Neural cell (in vitro differentiated cells): ENCODE measurements at regions not wholly inside any gene's neighbourhood (a gene's known extent, or its start where the extent isn't known, plus 50 kb on each side); places are given as distances from the start of the nearest gene placed in this dataset.

ENCODE experiments used
- H2AFZ ChIP-seq: fragments of 200-600, 300-800 bp; sonication (generic), shearing (Covaris generic); 2 replicates; pipeline ENCODE4 v1.6.0; 2014; ENCODE audit warnings: low read depth, mild to moderate bottlenecking, antibody characterized with exemption, low read length, moderate library complexity
- H3F3A ChIP-seq: fragments of 200-600 bp; shearing (Covaris generic); 2 replicates; pipeline ENCODE4 v1.6.1; 2016; ENCODE audit warnings: mild to moderate bottlenecking, moderate library complexity, mixed read lengths, antibody characterized with exemption, low read length; ENCODE audit not compliant: insufficient read depth, poor library complexity, severe bottlenecking
- H3K27ac ChIP-seq: fragments of 200-600, 300-800 bp; sonication (generic), shearing (Covaris generic); 2 replicates; pipeline ENCODE4 v1.5.1; 2014; ENCODE audit warnings: mild to moderate bottlenecking, low read length, moderate library complexity
- H3K27me3 ChIP-seq: fragments of 300-800, 200-600 bp; sonication (generic), shearing (Covaris generic); 2 replicates; pipeline ENCODE4 v1.6.0; 2014; ENCODE audit warnings: mild to moderate bottlenecking, low read depth, low read length, moderate library complexity; ENCODE audit not compliant: insufficient read depth
- H3K36me3 ChIP-seq: fragments of 300-800, 200-600 bp; sonication (generic), shearing (Covaris generic); 2 replicates; pipeline ENCODE4 v1.5.1; 2014; ENCODE audit warnings: mild to moderate bottlenecking, antibody characterized with exemption, low read length, moderate library complexity; ENCODE audit not compliant: insufficient read depth
- H3K4me2 ChIP-seq: fragments of 300-800, 200-600 bp; sonication (generic), shearing (Covaris generic); 2 replicates; pipeline ENCODE4 v1.6.0; 2014; ENCODE audit warnings: mild to moderate bottlenecking, low read length
- H3K4me3 ChIP-seq: fragments of 300-800, 200-600 bp; sonication (generic), shearing (Covaris generic); 2 replicates; pipeline ENCODE4 v1.5.1; 2014; ENCODE audit warnings: mild to moderate bottlenecking, low read length, moderate library complexity
- H3K79me2 ChIP-seq: fragments of 200-600 bp; shearing (Covaris generic); replicated peaks from 2 replicates; pipeline ENCODE4 v1.6.0; 2014; ENCODE audit warnings: mild to moderate bottlenecking, low read length, moderate library complexity; ENCODE audit not compliant: insufficient read depth
- H3K9ac ChIP-seq: fragments of 300-800, 200-600 bp; sonication (generic), shearing (Covaris generic); 2 replicates; pipeline ENCODE4 v1.6.1; 2016; ENCODE audit warnings: mild to moderate bottlenecking, low read length, mixed read lengths
- H3K9me2 ChIP-seq: fragments of 200-600 bp; shearing (Covaris generic); 2 replicates; pipeline ENCODE4 v1.6.1; 2016; ENCODE audit warnings: mild to moderate bottlenecking, low read length, mixed read lengths; ENCODE audit not compliant: insufficient read depth
- H3K9me3 ChIP-seq: fragments of 200-600, 300-800 bp; sonication (generic), shearing (Covaris generic); 2 replicates; pipeline ENCODE4 v1.6.1; 2016; ENCODE audit warnings: mild to moderate bottlenecking, mixed run types, low read length, moderate library complexity, mixed read lengths
- H4K20me1 ChIP-seq: fragments of 200-600 bp; shearing (Covaris generic); 2 replicates; pipeline ENCODE4 v1.6.1; 2016; ENCODE audit warnings: mild to moderate bottlenecking, mixed run types; ENCODE audit not compliant: insufficient read depth
- EP300 ChIP-seq: fragments of 450-650 bp; conservative IDR thresholded peaks from 2 replicates; pipeline ENCODE4 v1.6.1; 2014; ENCODE audit warnings: antibody characterized with exemption, mild to moderate bottlenecking, moderate library complexity; ENCODE audit not compliant: poor library complexity, severe bottlenecking
- EZH2 ChIP-seq: fragments of 200-600, 300-800 bp; shearing (Covaris generic), sonication (generic); IDR thresholded peaks from 2 replicates; pipeline ENCODE4 v1.6.1; 2014; ENCODE audit warnings: antibody characterized with exemption, low read length, borderline replicate concordance, mild to moderate bottlenecking; ENCODE audit not compliant: insufficient read depth, poor library complexity, severe bottlenecking
- MXI1 ChIP-seq: fragments of 450-650 bp; conservative IDR thresholded peaks from 2 replicates; pipeline ENCODE4 v1.6.1; 2014; ENCODE audit warnings: antibody characterized with exemption, mild to moderate bottlenecking; ENCODE audit not compliant: poor library complexity, severe bottlenecking
- POLR2AphosphoS5 ChIP-seq: IDR thresholded peaks from 2 replicates; pipeline ENCODE4 v1.6.1; 2012
- RAD21 ChIP-seq: fragments of 450-650 bp; conservative IDR thresholded peaks from 2 replicates; pipeline ENCODE4 v1.6.1; 2014; ENCODE audit warnings: antibody characterized with exemption, mild to moderate bottlenecking, moderate library complexity
- REST ChIP-seq: IDR thresholded peaks from 2 replicates; pipeline ENCODE4 v1.6.1; 2012; ENCODE audit warnings: borderline replicate concordance
- SMC3 ChIP-seq: fragments of 450-650 bp; conservative IDR thresholded peaks from 2 replicates; pipeline ENCODE4 v1.6.1; 2014; ENCODE audit warnings: antibody characterized with exemption, mild to moderate bottlenecking, moderate library complexity; ENCODE audit not compliant: poor library complexity
- TAF1 ChIP-seq: IDR thresholded peaks from 2 replicates; pipeline ENCODE4 v1.6.1; 2012; ENCODE audit warnings: low read depth
- TF ChIP-seq, protein P1 (sequence below): fragments of 450-650 bp; IDR thresholded peaks from 2 replicates; pipeline ENCODE4 v1.5.1; 2014; ENCODE audit warnings: antibody characterized with exemption, mild to moderate bottlenecking, moderate library complexity; ENCODE audit not compliant: poor library complexity, severe bottlenecking

DNA sequence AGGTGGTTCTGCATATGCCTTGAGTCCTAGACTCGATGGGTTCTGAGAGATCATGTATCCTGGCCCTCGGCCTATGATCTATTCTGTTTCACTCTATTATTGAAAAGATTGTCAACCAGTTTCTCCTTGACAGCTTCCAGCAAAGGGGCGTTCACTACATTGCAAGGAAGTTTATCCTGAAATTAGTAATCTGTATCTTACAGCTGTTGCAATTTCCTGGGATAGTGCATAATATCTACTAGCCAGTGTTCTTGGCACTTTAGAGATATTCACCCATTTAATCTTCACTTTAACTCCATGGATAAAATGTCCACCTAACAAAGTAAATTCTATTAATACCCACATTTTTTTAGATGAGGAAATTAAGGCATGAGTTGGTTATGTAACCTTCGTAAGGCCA lies 203.6 kb downstream of the TGFB2 start:
- no peak overlapping the region for H3K27ac ChIP-seq
- no peak overlapping the region for H3K4me3 ChIP-seq
- H3K9me2 ChIP-seq, result no peaks in the 10 kb centered on the region
- H3K27me3 ChIP-seq, result no peaks in the 10 kb centered on the region
- H3K9ac ChIP-seq, result no peak overlapping the region
- no peak overlapping the region for H2AFZ ChIP-seq
- no peaks in the 10 kb centered on the region for H3K36me3 ChIP-seq
- H4K20me1 ChIP-seq, result no peaks in the 10 kb centered on the region
- no peaks in the 10 kb centered on the region for H3F3A ChIP-seq
- no peaks in the 10 kb centered on the region for H3K79me2 ChIP-seq
- no peak overlapping the region for H3K4me2 ChIP-seq
- H3K9me3 ChIP-seq, result no peaks in the 10 kb centered on the region
- no peak for TF ChIP-seq EZH2
- TF ChIP-seq, protein P1, sequence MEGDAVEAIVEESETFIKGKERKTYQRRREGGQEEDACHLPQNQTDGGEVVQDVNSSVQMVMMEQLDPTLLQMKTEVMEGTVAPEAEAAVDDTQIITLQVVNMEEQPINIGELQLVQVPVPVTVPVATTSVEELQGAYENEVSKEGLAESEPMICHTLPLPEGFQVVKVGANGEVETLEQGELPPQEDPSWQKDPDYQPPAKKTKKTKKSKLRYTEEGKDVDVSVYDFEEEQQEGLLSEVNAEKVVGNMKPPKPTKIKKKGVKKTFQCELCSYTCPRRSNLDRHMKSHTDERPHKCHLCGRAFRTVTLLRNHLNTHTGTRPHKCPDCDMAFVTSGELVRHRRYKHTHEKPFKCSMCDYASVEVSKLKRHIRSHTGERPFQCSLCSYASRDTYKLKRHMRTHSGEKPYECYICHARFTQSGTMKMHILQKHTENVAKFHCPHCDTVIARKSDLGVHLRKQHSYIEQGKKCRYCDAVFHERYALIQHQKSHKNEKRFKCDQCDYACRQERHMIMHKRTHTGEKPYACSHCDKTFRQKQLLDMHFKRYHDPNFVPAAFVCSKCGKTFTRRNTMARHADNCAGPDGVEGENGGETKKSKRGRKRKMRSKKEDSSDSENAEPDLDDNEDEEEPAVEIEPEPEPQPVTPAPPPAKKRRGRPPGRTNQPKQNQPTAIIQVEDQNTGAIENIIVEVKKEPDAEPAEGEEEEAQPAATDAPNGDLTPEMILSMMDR, result no peak
- no peak for TF ChIP-seq POLR2AphosphoS5
- no peak for TF ChIP-seq TAF1
- TF ChIP-seq EP300, result no peak
- no peak for TF ChIP-seq REST
- no peak for TF ChIP-seq SMC3
- no peak for TF ChIP-seq MXI1
- TF ChIP-seq RAD21, result no peak

DNA sequence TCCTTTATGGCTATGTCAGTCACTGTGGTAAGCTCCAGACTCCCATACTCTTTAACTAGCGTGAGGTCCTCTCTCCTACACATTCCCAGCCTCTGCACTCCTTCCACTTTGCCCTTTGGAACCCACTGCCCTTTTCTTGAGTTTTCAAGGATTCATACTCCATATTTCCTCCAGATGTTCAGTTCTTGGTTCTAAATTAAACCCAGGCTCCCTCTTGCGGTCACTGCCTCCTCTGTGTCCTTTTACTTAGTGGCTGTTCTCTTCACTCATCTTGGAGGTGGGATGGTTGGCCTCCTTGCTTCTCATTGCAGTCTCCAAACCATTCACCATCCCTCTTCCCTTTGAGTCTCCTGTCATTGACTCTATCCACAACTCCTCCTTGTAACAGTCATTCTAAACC lies 208.1 kb downstream of the TGFB2 start:
- Histone ChIP-seq H3K9me3 (no peaks in the 10 kb centered on the region), H3K27me3 (no peaks in the 10 kb centered on the region), H4K20me1 (no peaks in the 10 kb centered on the region), H3K36me3 (no peaks in the 10 kb centered on the region), H3K79me2 (no peaks in the 10 kb centered on the region), H2AFZ (no peak overlapping the region), H3K9me2 (no peaks in the 10 kb centered on the region), H3K27ac (no peak overlapping the region), H3K9ac (no peak overlapping the region), H3F3A (no peaks in the 10 kb centered on the region), H3K4me2 (no peak overlapping the region), H3K4me3 (no peak overlapping the region)
- TF ChIP-seq SMC3 (no peak), POLR2AphosphoS5 (no peak), REST (no peak), EZH2 (no peak), TAF1 (no peak), MXI1 (no peak)
- TF ChIP-seq, protein P1, result no peak
